OCI-LY1 (cell line): ENCODE measurements at regions not wholly inside any gene's neighbourhood (a gene's known extent, or its start where the extent isn't known, plus 50 kb on each side); places are given as distances from the start of the nearest gene placed in this dataset.

Source experiments
- CTCF ChIP-seq: fragments of 200-600 bp; sonication (generic), shearing (Covaris generic); IDR thresholded peaks from 2 replicates; pipeline ENCODE4 v1.5.1; 2017; ENCODE audit warnings: mild to moderate bottlenecking, antibody characterized with exemption, low read length, moderate library complexity, mixed read lengths
- EZH2 ChIP-seq: fragments of 200-600 bp; sonication (generic), shearing (Covaris generic); IDR thresholded peaks from 2 replicates; pipeline ENCODE4 v1.8.0; 2017; ENCODE audit warnings: borderline replicate concordance, mixed run types, mild to moderate bottlenecking, antibody characterized with exemption, low read length, moderate library complexity, mixed read lengths

- TF ChIP-seq CTCF (no peak), EZH2 (no peak)
Observed at GRCh38 chr4:126124818-126125217, 810.1 kb downstream of the FAT4 start.
